SK-N-SH (cell line): ENCODE measurements at regions not wholly inside any gene's neighbourhood (a gene's known extent, or its start where the extent isn't known, plus 50 kb on each side); places are given as distances from the start of the nearest gene placed in this dataset.

Source experiments
- CTCF ChIA-PET: fragments of 300-600, 350-600 bp; formaldehyde crosslinking; extraction: SDS; loops from one replicate; lab custom pipeline; 2021; lab: Yijun Ruan, JAX
- POLR2A ChIA-PET: fragments of 350-600 bp; sonication (Branson Sonifier 250); formaldehyde crosslinking; extraction: SDS; loops from one replicate; lab custom pipeline; 2020; ENCODE audit warnings: antibody characterized with exemption, inconsistent platforms; lab: Yijun Ruan, JAX
- DNase-seq: peaks from one replicate; pipeline ENCODE4 v3.0.0; 2012
- H2AFZ ChIP-seq: fragments of 200-600 bp; sonication (generic); 2 replicates; pipeline ENCODE4 v1.8.1; 2016; ENCODE audit warnings: antibody characterized with exemption, mild to moderate bottlenecking, low read depth
- H3F3A ChIP-seq: fragments of 200-600 bp; sonication (generic); replicated peaks from 2 replicates; pipeline ENCODE3; 2016; ENCODE audit warnings: antibody characterized with exemption, mild to moderate bottlenecking; ENCODE audit not compliant: insufficient read depth
- H3K27ac ChIP-seq, 2 experiments: fragments of 200-500 bp in 1 of 2; fragments of 200-600 bp in 1 of 2; sonication (Bioruptor generic) in 1 of 2; sonication (generic), shearing (Covaris generic) in 1 of 2; 2 replicates each; pipeline versions ENCODE4 v1.5.1 to v1.6.1; 2014 to 2016; ENCODE audit warnings: low read depth in 2 of 2, inconsistent platforms in 1 of 2, low read length in 1 of 2, mild to moderate bottlenecking in 1 of 2, mixed read lengths in 1 of 2
- H3K27me3 ChIP-seq: fragments of 200-600 bp; sonication (generic), shearing (Covaris generic); 2 replicates; pipeline ENCODE4 v1.6.1; 2016; ENCODE audit warnings: mixed run types; ENCODE audit not compliant: insufficient read depth
- H3K36me3 ChIP-seq, 2 experiments: fragments of 200-500 bp in 1 of 2; fragments of 200-600 bp in 1 of 2; sonication (Bioruptor generic) in 1 of 2; sonication (generic) in 1 of 2; replicated peaks in 1 of 2; 2 replicates each; pipeline versions ENCODE3 to v1.5.1; 2014 to 2016; ENCODE audit warnings: low read length in 1 of 2, mild to moderate bottlenecking in 1 of 2; ENCODE audit not compliant: insufficient read depth in 2 of 2, control insufficient read depth in 1 of 2
- H3K4me1 ChIP-seq, 2 experiments: fragments of 200-500 bp in 1 of 2; fragments of 200-600 bp in 1 of 2; sonication (Bioruptor generic) in 1 of 2; sonication (generic), shearing (Covaris generic) in 1 of 2; 2 replicates each; pipeline versions ENCODE4 v1.5.1 to v1.6.1; 2014 to 2016; ENCODE audit warnings: low read depth in 1 of 2, low read length in 1 of 2, mixed run types in 1 of 2; ENCODE audit not compliant: insufficient read depth in 2 of 2, control insufficient read depth in 1 of 2
- H3K4me2 ChIP-seq: fragments of 200-600 bp; sonication (generic), shearing (Covaris generic); 2 replicates; pipeline ENCODE4 v1.6.1; 2017; ENCODE audit warnings: mixed run types
- H3K4me3 ChIP-seq, 2 experiments: fragments of 200-500 bp in 1 of 2; fragments of 200-600 bp in 1 of 2; sonication (Bioruptor generic) in 1 of 2; sonication (generic), shearing (Covaris generic) in 1 of 2; 2 replicates each; pipeline versions ENCODE4 v1.5.1 to v1.8.1; 2014 to 2016; ENCODE audit warnings: low read depth in 2 of 2, inconsistent platforms in 1 of 2, low read length in 1 of 2, mild to moderate bottlenecking in 1 of 2, mixed read lengths in 1 of 2, moderate library complexity in 1 of 2
- H3K79me2 ChIP-seq: fragments of 200-600 bp; sonication (generic); 2 replicates; pipeline ENCODE4 v1.8.1; 2017; ENCODE audit warnings: mild to moderate bottlenecking; ENCODE audit not compliant: insufficient read depth
- H3K9ac ChIP-seq: fragments of 200-600 bp; sonication (generic); 2 replicates; pipeline ENCODE4 v1.6.1; 2017; ENCODE audit warnings: mixed run types
- H3K9me2 ChIP-seq: fragments of 200-600 bp; sonication (generic); 2 replicates; pipeline ENCODE4 v1.6.1; 2017; ENCODE audit warnings: mixed run types
- H3K9me3 ChIP-seq: fragments of 200-600 bp; sonication (generic); 2 replicates; pipeline ENCODE4 v1.6.1; 2017; ENCODE audit warnings: mixed run types, mild to moderate bottlenecking, moderate library complexity
- H4K20me1 ChIP-seq: fragments of 200-600 bp; sonication (generic); 2 replicates; pipeline ENCODE4 v1.6.1; 2017; ENCODE audit warnings: mild to moderate bottlenecking, mixed run types; ENCODE audit not compliant: insufficient read depth
- CTCF ChIP-seq: fragments of 200-600 bp; sonication (generic); IDR thresholded peaks from 2 replicates; pipeline ENCODE4 v1.6.1; 2017; ENCODE audit warnings: antibody characterized with exemption, mild to moderate bottlenecking, moderate library complexity
- ELF1 ChIP-seq: IDR thresholded peaks from 2 replicates; pipeline ENCODE4 v1.4.0; 2012
- EZH2phosphoT487 ChIP-seq: fragments of 200-600 bp; sonication (generic); IDR thresholded peaks from 2 replicates; pipeline ENCODE4 v1.6.1; 2017; ENCODE audit warnings: low read depth, mixed run types, mild to moderate bottlenecking, antibody characterized with exemption, moderate library complexity, borderline replicate concordance
- FOXJ3 ChIP-seq: sonication (generic); formaldehyde crosslinking; IDR thresholded peaks from 2 replicates; pipeline ENCODE4 v1.5.1; 2020; ENCODE audit warnings: mild to moderate bottlenecking, missing genetic modification reagents
- GATA2 ChIP-seq: sonication (generic); formaldehyde crosslinking; IDR thresholded peaks from 2 replicates; pipeline ENCODE4 v1.5.0; 2020; ENCODE audit warnings: mild to moderate bottlenecking, missing genetic modification reagents
- IRF3 ChIP-seq: fragments of 150-350 bp; IDR thresholded peaks from 2 replicates; pipeline ENCODE4 v1.6.1; 2016; ENCODE audit warnings: mild to moderate bottlenecking, low read depth, low read length
- MEF2A ChIP-seq: IDR thresholded peaks from 2 replicates; pipeline ENCODE4 v1.4.0; 2012; ENCODE audit warnings: low read depth, borderline replicate concordance
- MXI1 ChIP-seq: IDR thresholded peaks from 2 replicates; pipeline ENCODE4 v1.6.1; 2012; ENCODE audit warnings: mild to moderate bottlenecking, low read depth, low read length, improper control_type of control experiment
- NFIC ChIP-seq: IDR thresholded peaks from 2 replicates; pipeline ENCODE4 v1.4.0; 2012; ENCODE audit warnings: borderline replicate concordance
- RFX5 ChIP-seq: IDR thresholded peaks from 2 replicates; pipeline ENCODE4 v1.6.1; 2012; ENCODE audit warnings: mild to moderate bottlenecking, improper control_type of control experiment, low read length
- SMC3 ChIP-seq: IDR thresholded peaks from 2 replicates; pipeline ENCODE4 v1.6.1; 2012; ENCODE audit warnings: low read depth, low read length, improper control_type of control experiment
- USF1 ChIP-seq: IDR thresholded peaks from 2 replicates; pipeline ENCODE4 v1.4.0; 2012; ENCODE audit warnings: low read depth, borderline replicate concordance
- USF2 ChIP-seq: fragments of 150-350 bp; IDR thresholded peaks from 2 replicates; pipeline ENCODE4 v1.6.1; 2017; ENCODE audit warnings: antibody characterized with exemption, low read length, low read depth, borderline replicate concordance
- YY1 ChIP-seq: IDR thresholded peaks from 2 replicates; pipeline ENCODE4 v1.4.0; 2012; ENCODE audit warnings: low read depth, mild to moderate bottlenecking
- ZBTB33 ChIP-seq: IDR thresholded peaks from 2 replicates; pipeline ENCODE4 v1.4.0; 2012; ENCODE audit warnings: low read depth, borderline replicate concordance
- WGBS: methylation state at CpG from one replicate; pipeline ENCODE4 v1.1.6; 2017; ENCODE audit warnings: low lambda C conversion rate; 5-methylcytosine and 5-hydroxymethylcytosine counted together

- CTCF ChIA-PET, result interaction anchor here (4.4 kb wide), 1 partner anchor 52 kb away, joined by 22 read pairs; no protein-coding TSS in a partner anchor
Observed at GRCh38 chr1:5693568-5693967, 298.7 kb downstream of the NPHP4 start.

More at GRCh38 chr1:5693568-5693967, 298.7 kb downstream of the NPHP4 start:
- peaks cover 0 to 17% of the 10 kb centered on the region in 2 experiments; a peak in 1 of 4 replicates for H3K4me1 ChIP-seq
- 45% methylated on average over 9 of the region's 9 CpGs for WGBS
- no peak for DNase-seq
- H3K9ac ChIP-seq, result no peak overlapping the region
- H3K4me3 ChIP-seq, result no peak overlapping the region
- no peak overlapping the region for H2AFZ ChIP-seq
- TF ChIP-seq RFX5, result no peak
- no peak for TF ChIP-seq CTCF
- no peak for TF ChIP-seq USF1
- no peak for TF ChIP-seq SMC3
- TF ChIP-seq EZH2phosphoT487, result no peak
- TF ChIP-seq FOXJ3 (CRISPR knock-in tag), result no peak
- no peak for TF ChIP-seq NFIC
- no peak for TF ChIP-seq YY1
- no peak for TF ChIP-seq GATA2 (CRISPR knock-in tag)
- TF ChIP-seq IRF3, result no peak
- no peak for TF ChIP-seq ELF1
- no peak for TF ChIP-seq ZBTB33
- no peak for TF ChIP-seq USF2
- TF ChIP-seq MXI1, result no peak
- no peak for TF ChIP-seq MEF2A
- H3K27me3 ChIP-seq, result no peaks in the 10 kb centered on the region
- no peak overlapping the region for H3K4me2 ChIP-seq
- no peaks in the 10 kb centered on the region for H3K9me2 ChIP-seq
- H3K27ac ChIP-seq, result no peak overlapping the region
- POLR2A ChIA-PET, result no interaction called here
- H3K9me3 ChIP-seq, result no peaks in the 10 kb centered on the region
- H4K20me1 ChIP-seq, result no peaks in the 10 kb centered on the region
- no peaks in the 10 kb centered on the region for H3K79me2 ChIP-seq
- H3F3A ChIP-seq, result no peaks in the 10 kb centered on the region
- no peaks in the 10 kb centered on the region for H3K36me3 ChIP-seq
